Parathyroid adenoma (tissue), 2 donors: ENCODE measurements at regions not wholly inside any gene's neighbourhood (a gene's known extent, or its start where the extent isn't known, plus 50 kb on each side); places are given as distances from the start of the nearest gene placed in this dataset.

Source experiments
- H2AFZ ChIP-seq: fragments of 300-600 bp; sonication (generic); one replicate; pipeline ENCODE4 v1.7.0; 2017; ENCODE audit warnings: antibody characterized with exemption, mild to moderate bottlenecking
- H3K27ac ChIP-seq: fragments of 300-600 bp; sonication (generic); one replicate; pipeline ENCODE4 v1.7.0; 2017
- H3K27me3 ChIP-seq: fragments of 300-600 bp; sonication (generic); one replicate; pipeline ENCODE4 v1.7.0; 2017; ENCODE audit warnings: low read length; ENCODE audit not compliant: control insufficient read depth, insufficient read depth
- H3K36me3 ChIP-seq: fragments of 300-600 bp; sonication (generic); one replicate; pipeline ENCODE4 v1.7.0; 2017; ENCODE audit warnings: low read length; ENCODE audit not compliant: control insufficient read depth, insufficient read depth
- H3K4me1 ChIP-seq: fragments of 300-600 bp; sonication (generic); one replicate; pipeline ENCODE4 v1.7.0; 2017; ENCODE audit warnings: control low read depth
- H3K4me2 ChIP-seq: fragments of 300-600 bp; sonication (generic); one replicate; pipeline ENCODE4 v1.7.0; 2017; ENCODE audit warnings: low read length
- H3K4me3 ChIP-seq: fragments of 300-600 bp; sonication (generic); one replicate; pipeline ENCODE4 v1.7.0; 2017; ENCODE audit warnings: low read depth, low read length
- H3K79me2 ChIP-seq: fragments of 300-600 bp; sonication (generic); one replicate; pipeline ENCODE4 v1.7.0; 2017; ENCODE audit warnings: control low read depth
- H3K9ac ChIP-seq: fragments of 300-600 bp; sonication (generic); one replicate; pipeline ENCODE4 v1.7.0; 2017; ENCODE audit warnings: mild to moderate bottlenecking
- H3K9me3 ChIP-seq: fragments of 300-600 bp; sonication (generic); one replicate; pipeline ENCODE4 v1.7.0; 2017; ENCODE audit warnings: low read length; ENCODE audit not compliant: control insufficient read depth
- TF ChIP-seq, protein P1 (sequence below): fragments of 300-600 bp; sonication (generic); IDR thresholded peaks from one replicate; pipeline ENCODE4 v1.7.0; 2017; ENCODE audit warnings: antibody characterized with exemption, mild to moderate bottlenecking
- donor health status: primary hyperparathyroidism.

DNA sequence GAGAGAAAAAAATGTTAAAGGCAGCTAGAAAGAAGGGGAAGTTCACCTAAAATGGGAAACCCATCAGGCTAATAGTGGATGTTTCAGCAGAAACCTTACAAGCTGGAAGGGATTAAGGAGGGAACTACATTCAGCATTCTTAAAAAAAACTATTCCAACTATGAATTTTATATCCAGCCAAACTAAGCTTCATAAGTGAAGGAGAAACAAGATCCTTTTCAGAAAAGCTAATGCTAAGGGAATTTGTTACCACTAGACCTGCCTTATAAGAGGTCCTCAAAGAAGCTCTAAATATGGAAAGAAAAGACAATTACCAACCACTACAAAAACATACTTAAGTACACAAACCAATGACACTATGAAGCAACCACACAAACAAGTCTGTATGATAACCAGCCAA is 59.2 kb upstream of the SLC35F1 start:
- Histone ChIP-seq H3K4me2 (no peak overlapping the region), H3K79me2 (no peaks in the 10 kb centered on the region), H3K27me3 (no peaks in the 10 kb centered on the region), H3K27ac (no peak overlapping the region), H3K9ac (no peak overlapping the region), H2AFZ (no peak overlapping the region), H3K9me3 (no peaks in the 10 kb centered on the region), H3K36me3 (no peaks in the 10 kb centered on the region), H3K4me1 (no peaks in the 10 kb centered on the region), H3K4me3 (no peak overlapping the region)
- TF ChIP-seq, protein P1, sequence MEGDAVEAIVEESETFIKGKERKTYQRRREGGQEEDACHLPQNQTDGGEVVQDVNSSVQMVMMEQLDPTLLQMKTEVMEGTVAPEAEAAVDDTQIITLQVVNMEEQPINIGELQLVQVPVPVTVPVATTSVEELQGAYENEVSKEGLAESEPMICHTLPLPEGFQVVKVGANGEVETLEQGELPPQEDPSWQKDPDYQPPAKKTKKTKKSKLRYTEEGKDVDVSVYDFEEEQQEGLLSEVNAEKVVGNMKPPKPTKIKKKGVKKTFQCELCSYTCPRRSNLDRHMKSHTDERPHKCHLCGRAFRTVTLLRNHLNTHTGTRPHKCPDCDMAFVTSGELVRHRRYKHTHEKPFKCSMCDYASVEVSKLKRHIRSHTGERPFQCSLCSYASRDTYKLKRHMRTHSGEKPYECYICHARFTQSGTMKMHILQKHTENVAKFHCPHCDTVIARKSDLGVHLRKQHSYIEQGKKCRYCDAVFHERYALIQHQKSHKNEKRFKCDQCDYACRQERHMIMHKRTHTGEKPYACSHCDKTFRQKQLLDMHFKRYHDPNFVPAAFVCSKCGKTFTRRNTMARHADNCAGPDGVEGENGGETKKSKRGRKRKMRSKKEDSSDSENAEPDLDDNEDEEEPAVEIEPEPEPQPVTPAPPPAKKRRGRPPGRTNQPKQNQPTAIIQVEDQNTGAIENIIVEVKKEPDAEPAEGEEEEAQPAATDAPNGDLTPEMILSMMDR: no peak

DNA sequence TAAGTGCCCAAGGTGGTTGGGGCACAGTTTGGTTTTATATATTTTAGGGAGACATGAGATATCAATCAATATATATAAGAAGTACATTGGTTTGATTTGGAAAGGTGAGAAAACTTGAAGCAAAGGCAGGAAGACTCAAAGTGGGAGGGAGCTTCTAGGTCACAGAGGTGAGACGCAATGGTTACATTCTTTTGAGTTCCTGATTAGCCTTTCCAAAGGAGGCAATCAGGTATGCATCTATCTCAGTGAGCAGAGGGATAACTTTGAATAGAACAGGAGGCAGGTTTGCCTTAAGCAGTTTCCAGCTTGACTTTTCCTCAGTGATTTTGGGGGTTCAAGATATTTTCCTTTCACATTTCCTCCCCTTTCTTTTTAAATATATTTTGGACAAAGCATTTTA is 58.0 kb upstream of the SLC35F1 start:
- H3K27ac ChIP-seq: no peak overlapping the region
- no peak overlapping the region for H3K4me2 ChIP-seq
- H2AFZ ChIP-seq: no peak overlapping the region
- H3K27me3 ChIP-seq: no peaks in the 10 kb centered on the region
- TF ChIP-seq, protein P1: no peak
- no peaks in the 10 kb centered on the region for H3K36me3 ChIP-seq
- H3K9me3 ChIP-seq: no peaks in the 10 kb centered on the region
- H3K4me3 ChIP-seq: no peak overlapping the region
- no peak overlapping the region for H3K9ac ChIP-seq
- no peaks in the 10 kb centered on the region for H3K4me1 ChIP-seq
- no peaks in the 10 kb centered on the region for H3K79me2 ChIP-seq
